B cell (primary cell): ENCODE measurements at regions not wholly inside any gene's neighbourhood (a gene's known extent, or its start where the extent isn't known, plus 50 kb on each side); places are given as distances from the start of the nearest gene placed in this dataset.

Experiments used
- CTCF ChIP-seq: fragments of 200-600 bp; IDR thresholded peaks from one replicate; pipeline ENCODE4 v1.8.0; 2022; ENCODE audit warnings: antibody characterized with exemption, mild to moderate bottlenecking
- EZH2 ChIP-seq: IDR thresholded peaks from 2 replicates; pipeline ENCODE4 v1.6.1; 2012; ENCODE audit warnings: borderline replicate concordance, low read depth, mild to moderate bottlenecking, moderate library complexity, low read length; ENCODE audit not compliant: insufficient read depth, poor library complexity, severe bottlenecking

GRCh38 chr11:80856066-80856465 lies 1415.2 kb upstream of the TENM4 start:
- TF ChIP-seq CTCF = no peak
- no peak for TF ChIP-seq EZH2
